Kidney epithelial cell (primary cell): ENCODE measurements at regions not wholly inside any gene's neighbourhood (a gene's known extent, or its start where the extent isn't known, plus 50 kb on each side); places are given as distances from the start of the nearest gene placed in this dataset.

Source experiments
- DNase-seq: peaks from one replicate; pipeline ENCODE4 v3.0.0-alpha.2; 2010; ENCODE audit warnings: low read depth
- H3K27me3 ChIP-seq: 2 replicates; pipeline ENCODE4 v1.6.0; 2011; ENCODE audit warnings: low read length; ENCODE audit not compliant: control insufficient read depth, insufficient read depth
- H3K36me3 ChIP-seq: 2 replicates; pipeline ENCODE4 v1.5.1; 2011; ENCODE audit warnings: low read length; ENCODE audit not compliant: control insufficient read depth, insufficient read depth
- H3K4me3 ChIP-seq: 2 replicates; pipeline ENCODE4 v1.5.1; 2011; ENCODE audit warnings: low read depth, mild to moderate bottlenecking, control low read depth, low read length
- TF ChIP-seq, protein P1 (sequence below): IDR thresholded peaks from 2 replicates; pipeline ENCODE4 v1.5.1; 2011; ENCODE audit warnings: mild to moderate bottlenecking, moderate library complexity, low read length, control low read depth, inconsistent platforms; ENCODE audit not compliant: insufficient read depth, poor library complexity, severe bottlenecking

DNA sequence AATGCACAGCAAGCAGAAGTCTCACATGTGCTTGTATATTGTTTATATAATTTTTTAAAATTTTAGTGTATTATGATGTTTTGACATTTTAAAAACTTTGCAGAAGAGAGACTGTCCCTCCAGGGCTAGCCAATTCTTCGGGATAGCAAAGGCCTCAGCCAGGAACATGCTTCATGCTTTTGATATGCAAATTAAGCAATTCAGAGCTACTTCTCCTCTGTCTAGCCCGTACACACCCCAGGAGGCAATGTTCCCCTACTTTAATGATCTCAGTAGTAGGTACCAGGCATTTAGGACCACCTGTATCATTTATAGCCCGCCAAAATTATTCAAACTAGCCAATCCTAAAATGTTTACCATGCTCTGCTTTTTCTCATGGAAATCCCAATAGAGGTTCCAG lies 1116.2 kb downstream of the OLFM4 start:
- H3K4me3 ChIP-seq: no peak overlapping the region
- H3K27me3 ChIP-seq: no peaks in the 10 kb centered on the region
- H3K36me3 ChIP-seq: no peaks in the 10 kb centered on the region
- TF ChIP-seq, protein P1, sequence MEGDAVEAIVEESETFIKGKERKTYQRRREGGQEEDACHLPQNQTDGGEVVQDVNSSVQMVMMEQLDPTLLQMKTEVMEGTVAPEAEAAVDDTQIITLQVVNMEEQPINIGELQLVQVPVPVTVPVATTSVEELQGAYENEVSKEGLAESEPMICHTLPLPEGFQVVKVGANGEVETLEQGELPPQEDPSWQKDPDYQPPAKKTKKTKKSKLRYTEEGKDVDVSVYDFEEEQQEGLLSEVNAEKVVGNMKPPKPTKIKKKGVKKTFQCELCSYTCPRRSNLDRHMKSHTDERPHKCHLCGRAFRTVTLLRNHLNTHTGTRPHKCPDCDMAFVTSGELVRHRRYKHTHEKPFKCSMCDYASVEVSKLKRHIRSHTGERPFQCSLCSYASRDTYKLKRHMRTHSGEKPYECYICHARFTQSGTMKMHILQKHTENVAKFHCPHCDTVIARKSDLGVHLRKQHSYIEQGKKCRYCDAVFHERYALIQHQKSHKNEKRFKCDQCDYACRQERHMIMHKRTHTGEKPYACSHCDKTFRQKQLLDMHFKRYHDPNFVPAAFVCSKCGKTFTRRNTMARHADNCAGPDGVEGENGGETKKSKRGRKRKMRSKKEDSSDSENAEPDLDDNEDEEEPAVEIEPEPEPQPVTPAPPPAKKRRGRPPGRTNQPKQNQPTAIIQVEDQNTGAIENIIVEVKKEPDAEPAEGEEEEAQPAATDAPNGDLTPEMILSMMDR: no peak
- DNase-seq: no peak

DNA sequence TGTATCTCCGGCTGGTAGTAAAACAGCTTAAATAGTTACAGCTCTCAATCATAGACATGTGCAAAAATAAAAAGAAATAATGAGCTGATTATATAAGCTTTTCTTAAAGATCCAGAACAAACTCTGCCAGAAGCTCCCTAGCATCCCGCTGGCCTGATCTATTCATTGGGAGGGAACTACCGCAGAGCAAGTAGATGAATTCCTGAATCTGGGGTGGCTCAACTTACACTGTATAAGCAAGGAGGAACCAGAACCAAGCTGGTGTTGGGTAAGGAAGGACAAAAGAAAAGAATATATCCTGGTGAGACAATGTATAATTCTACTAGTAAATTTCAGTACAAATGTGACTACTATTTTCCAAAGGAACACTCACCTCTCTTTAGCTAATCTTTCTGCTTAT lies 1122.2 kb downstream of the OLFM4 start:
- H3K27me3 ChIP-seq: no peaks in the 10 kb centered on the region
- H3K4me3 ChIP-seq: no peak overlapping the region
- TF ChIP-seq, protein P1: no peak
- no peaks in the 10 kb centered on the region for H3K36me3 ChIP-seq
- DNase-seq: no peak

DNA sequence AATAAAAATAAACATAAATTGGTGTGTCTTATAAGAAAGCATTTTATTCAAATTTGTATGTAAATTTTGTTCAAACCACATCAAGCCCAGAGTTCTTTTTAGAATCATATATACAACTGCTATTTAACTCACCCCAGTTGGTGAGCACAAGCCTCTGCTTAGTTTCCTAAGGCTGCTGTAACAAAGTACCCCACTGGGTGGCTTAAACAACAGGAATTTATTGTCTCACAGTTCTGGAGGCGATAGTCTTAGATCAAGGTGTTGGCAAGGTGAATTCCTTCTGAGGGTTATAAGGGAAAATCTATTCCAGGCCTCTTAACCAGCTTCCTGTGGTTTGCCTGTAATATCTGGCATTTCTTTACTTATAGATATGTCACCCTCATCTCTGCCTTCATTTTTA lies 1133.5 kb downstream of the OLFM4 start:
- TF ChIP-seq, protein P1: no peak

DNA sequence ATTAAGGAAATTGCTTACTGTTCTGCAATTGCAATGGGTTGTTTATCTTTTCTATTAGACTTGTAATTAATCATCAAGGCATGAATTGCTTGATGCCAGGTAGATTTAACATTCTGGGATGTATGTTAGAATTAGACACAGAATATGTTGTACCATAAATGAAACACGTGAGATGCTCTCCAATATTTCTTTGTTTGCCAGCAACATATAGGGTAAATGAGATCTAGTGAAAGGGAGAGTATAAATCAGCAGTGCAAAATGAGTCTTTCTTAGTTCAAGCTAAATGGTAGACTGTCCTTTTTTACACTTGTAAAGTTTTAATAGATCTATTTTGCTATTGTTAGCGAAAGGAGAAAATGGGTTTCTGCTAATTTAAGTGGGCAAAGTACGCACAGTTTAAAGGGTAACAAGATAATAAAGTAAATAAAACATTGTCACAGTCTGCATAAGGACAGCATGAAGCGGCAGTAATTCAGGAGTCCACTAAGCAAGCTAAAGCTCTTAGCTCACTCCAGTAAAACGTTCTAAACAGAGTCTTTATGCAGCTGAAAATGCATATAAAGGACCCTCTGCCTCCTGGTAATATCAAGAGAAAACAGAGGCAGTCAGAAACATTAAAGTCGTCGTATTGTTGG lies 1137.1 kb downstream of the OLFM4 start:
- TF ChIP-seq, protein P1: no peak
- Histone ChIP-seq H3K4me3 (no peak overlapping the region), H3K27me3 (no peaks in the 10 kb centered on the region), H3K36me3 (no peaks in the 10 kb centered on the region)
- no peak for DNase-seq

More for the DNA sequence above, 1133.5 kb downstream of the OLFM4 start:
- Histone ChIP-seq H3K4me3 (no peak overlapping the region), H3K36me3 (no peaks in the 10 kb centered on the region), H3K27me3 (no peaks in the 10 kb centered on the region)
- DNase-seq: no peak

DNA sequence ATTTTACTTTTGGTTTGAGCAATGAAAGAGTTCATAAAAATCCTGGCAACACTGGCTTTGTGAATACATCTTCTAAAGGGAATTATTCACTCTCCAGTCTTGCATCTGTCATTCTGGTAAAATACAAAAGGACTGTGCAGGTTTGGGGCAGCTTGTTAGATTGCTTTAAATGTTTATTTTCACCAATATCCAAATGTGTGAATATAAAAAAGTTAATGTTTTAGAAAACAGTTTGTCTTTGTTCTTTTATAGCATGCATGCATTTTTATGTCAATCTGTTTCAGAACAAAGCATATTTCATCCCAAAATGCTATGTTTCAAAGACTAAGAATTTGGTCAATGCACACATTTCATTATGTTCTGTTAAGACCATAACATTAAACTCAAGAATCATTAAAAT lies 1145.4 kb downstream of the OLFM4 start:
- H3K4me3 ChIP-seq: no peak overlapping the region
- no peaks in the 10 kb centered on the region for H3K36me3 ChIP-seq
- TF ChIP-seq, protein P1: no peak
- no peaks in the 10 kb centered on the region for H3K27me3 ChIP-seq
- DNase-seq: no peak

DNA sequence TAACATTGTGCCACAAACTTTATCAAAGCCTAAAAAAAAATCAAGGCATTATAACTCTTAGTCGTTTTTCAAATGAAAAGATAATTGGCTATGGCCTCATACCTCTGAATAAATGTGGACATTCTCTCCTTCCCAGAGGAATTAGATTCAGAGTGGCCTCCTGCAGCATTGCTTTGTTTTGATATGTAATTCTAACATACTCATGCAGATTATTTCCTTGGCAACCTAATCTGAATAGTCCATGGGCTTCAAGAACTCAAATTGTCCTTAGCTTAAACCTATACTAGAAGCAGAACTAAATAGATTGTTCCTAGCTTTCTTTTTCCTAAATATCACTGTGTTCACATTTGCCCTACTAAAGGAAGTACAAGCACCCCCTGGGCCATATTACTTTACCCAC lies 1146.9 kb downstream of the OLFM4 start:
- no peak overlapping the region for H3K4me3 ChIP-seq
- H3K27me3 ChIP-seq: no peaks in the 10 kb centered on the region
- TF ChIP-seq, protein P1: no peak
- DNase-seq: no peak
- no peaks in the 10 kb centered on the region for H3K36me3 ChIP-seq
